ENCODE measurements at regions not wholly inside any gene's neighbourhood (a gene's known extent, or its start where the extent isn't known, plus 50 kb on each side); places are given as distances from the start of the nearest gene placed in this dataset.

GRCh38 chr14:44449680-44450079, 57.4 kb downstream of the FSCB start:
- TF ChIP-seq CTCF (IDR thresholded peaks at IDR 0.05; ENCODE audit: low read depth, low read length, poor library complexity, severe bottlenecking) (no peak), EZH2phosphoT487 (IDR thresholded peaks at IDR 0.05; ENCODE audit: borderline replicate concordance, low read length) (no peak)
